Fibroblast of pulmonary artery (primary cell): ENCODE measurements at regions not wholly inside any gene's neighbourhood (a gene's known extent, or its start where the extent isn't known, plus 50 kb on each side); places are given as distances from the start of the nearest gene placed in this dataset.

Experiments
- DNase-seq: peaks from one replicate; pipeline ENCODE4 v3.0.0-alpha.2; 2010; ENCODE audit warnings: low read depth
- H3K4me3 ChIP-seq: replicated peaks from 2 replicates; pipeline ENCODE4 v1.5.1; 2011; ENCODE audit warnings: low read depth, mild to moderate bottlenecking, control low read depth, low read length, moderate library complexity
- TF ChIP-seq, protein P1 (sequence below): IDR thresholded peaks from 2 replicates; pipeline ENCODE4 v1.5.1; 2011; ENCODE audit warnings: mild to moderate bottlenecking, control low read depth, low read length, inconsistent platforms; ENCODE audit errors: missing control alignments

DNA sequence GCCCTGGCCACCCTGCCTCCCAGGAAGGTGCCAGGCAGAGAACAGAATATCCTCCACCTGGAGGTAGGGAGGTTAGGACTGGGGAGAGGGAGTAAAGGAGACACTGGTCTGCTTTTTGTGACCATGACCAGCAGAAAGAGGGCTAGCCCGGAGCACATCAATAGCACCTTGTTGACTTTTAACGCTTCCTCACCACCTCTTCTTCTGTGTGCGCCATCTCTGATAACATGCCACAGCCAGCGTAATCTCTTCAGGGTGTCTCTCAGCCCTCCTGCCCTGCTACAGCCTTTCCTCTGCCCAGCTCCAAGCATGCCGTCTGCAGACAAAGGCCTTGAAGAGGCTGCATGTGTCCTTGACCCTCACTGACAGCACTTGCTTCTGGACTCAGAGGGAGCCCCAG is 50.9 kb upstream of the GJA5 start:
- DNase-seq, result no peak
- no peak overlapping the region for H3K4me3 ChIP-seq
- TF ChIP-seq, protein P1, sequence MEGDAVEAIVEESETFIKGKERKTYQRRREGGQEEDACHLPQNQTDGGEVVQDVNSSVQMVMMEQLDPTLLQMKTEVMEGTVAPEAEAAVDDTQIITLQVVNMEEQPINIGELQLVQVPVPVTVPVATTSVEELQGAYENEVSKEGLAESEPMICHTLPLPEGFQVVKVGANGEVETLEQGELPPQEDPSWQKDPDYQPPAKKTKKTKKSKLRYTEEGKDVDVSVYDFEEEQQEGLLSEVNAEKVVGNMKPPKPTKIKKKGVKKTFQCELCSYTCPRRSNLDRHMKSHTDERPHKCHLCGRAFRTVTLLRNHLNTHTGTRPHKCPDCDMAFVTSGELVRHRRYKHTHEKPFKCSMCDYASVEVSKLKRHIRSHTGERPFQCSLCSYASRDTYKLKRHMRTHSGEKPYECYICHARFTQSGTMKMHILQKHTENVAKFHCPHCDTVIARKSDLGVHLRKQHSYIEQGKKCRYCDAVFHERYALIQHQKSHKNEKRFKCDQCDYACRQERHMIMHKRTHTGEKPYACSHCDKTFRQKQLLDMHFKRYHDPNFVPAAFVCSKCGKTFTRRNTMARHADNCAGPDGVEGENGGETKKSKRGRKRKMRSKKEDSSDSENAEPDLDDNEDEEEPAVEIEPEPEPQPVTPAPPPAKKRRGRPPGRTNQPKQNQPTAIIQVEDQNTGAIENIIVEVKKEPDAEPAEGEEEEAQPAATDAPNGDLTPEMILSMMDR, result no peak

DNA sequence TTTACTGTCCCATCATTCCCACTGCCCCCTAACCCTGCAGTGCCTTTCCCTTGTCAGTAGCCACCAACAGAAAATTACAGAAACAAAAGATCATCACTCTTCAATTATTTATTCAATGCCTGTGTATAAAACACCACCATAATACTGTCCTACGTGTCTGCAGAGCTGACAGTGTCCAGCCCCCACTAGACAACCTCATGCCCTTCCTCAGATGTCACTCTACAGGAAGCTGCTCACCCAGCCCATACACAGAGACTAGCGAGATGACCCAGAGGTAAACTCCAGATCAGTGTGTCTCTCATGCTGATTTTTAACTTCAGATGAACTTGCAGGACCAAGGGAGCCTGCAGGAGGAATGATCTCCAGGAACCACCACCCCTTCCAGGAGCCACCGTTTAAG is 51.3 kb upstream of the GJA5 start:
- DNase-seq, result no peak
- TF ChIP-seq, protein P1, result no peak

DNA sequence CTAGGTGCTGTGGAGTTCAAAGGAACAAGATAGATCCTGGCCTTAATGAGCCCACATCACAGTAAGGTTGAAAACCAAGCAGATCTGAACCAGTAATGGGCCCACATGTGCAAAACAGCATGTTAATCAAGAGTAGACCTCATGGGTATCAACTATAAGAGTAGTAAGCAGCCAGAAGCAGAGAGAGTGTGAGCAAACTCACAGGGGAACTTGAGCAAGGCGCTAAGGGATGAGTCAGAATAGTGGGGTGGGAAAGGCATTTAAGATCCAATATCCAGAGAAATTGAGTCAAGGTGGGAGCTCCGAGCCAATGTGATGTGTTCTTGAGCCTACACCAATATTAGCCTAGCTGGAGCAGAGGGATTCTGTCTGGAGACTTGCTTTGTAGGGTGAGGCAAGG is 52.4 kb upstream of the GJA5 start:
- TF ChIP-seq, protein P1, result no peak
- DNase-seq, result peak; percentile 34
- no peak overlapping the region for H3K4me3 ChIP-seq

More for the DNA sequence above, 51.3 kb upstream of the GJA5 start:
- no peak overlapping the region for H3K4me3 ChIP-seq

DNA sequence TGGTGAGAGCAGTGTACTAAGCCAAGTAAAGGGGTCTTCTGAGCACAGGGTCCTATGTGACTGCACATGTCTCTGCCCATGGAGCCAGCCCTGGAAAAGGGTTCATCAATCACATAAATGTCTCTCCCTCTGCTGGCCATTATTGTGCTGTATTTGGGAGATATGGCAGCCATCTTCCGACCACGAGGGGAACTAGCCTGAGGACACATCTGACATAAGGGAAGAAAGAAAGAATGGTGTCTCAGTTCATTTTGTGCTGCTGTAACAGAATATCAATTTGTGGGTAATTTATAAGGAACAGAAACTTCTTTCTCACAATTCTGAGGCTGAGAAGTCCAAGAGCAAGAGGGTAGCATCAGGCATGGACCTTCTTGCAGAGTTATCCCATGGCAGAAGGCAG is 55.1 kb upstream of the GJA5 start:
- TF ChIP-seq, protein P1, result peak; percentile 14
- no peak overlapping the region for H3K4me3 ChIP-seq
- DNase-seq, result no peak

DNA sequence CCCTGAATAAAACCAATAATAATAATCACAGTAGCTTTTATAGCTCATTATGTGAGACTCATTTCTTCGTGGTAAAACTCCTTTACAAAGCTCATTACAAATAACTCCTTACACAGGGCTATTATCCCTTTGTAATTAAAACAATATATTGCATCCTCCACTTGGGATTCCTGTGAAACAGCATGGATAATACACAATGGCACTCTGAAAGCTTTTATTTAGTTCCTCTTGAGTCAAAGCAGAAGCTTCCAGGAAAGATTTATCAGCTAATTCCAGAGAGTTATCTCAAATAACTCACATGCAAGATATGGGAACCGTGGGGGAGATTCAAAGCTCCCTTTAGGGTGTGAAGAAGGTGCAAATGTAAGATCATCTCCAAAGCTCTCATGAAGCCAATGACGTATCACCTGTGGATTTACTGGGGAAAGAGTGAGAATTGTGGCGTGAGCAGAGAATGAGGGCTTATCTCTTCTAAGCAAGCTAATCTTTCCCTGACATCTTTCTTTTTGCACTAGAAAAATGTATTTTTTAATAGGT is 60.4 kb upstream of the GJA5 start:
- TF ChIP-seq, protein P1, result no peak
- no peak overlapping the region for H3K4me3 ChIP-seq
- no peak for DNase-seq

DNA sequence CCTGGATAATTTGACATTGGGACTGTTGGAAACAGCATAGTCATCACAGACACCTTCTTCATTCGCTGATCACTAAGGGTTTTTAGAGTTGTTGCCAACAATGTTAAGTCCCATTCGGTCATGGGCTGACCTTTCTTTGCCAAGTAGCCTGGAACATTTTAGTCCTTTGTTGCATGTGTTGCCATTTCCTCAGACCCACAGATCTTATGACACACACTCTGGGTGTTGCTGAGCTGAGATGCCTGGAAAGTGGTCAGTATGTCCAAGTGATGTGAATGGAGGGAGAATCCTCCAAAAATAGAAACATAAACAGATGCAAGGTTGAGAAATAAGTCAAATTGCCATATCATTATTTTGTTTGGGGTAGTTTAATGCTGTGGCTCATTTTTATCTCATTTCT is 61.5 kb upstream of the GJA5 start:
- DNase-seq, result peak; percentile 95
- TF ChIP-seq, protein P1, result no peak

DNA sequence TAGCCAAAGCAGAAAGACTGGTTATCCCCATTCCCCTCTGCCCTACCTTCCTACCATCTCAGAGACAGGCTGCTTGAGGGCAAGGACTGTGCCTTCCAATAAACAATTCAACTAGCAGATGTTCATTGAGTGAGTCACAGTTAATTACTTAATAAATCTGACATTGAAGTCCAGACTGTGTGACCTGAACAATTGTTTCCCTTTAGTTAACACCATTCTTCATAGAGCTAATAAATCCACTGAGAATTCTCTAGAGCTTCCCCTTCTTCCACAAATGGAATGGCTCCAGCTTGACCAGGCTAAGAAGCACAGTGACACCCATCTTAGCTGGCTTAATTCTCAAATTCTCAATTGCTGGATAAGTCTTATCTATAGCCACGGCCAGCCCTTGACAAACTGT is 61.9 kb upstream of the GJA5 start:
- no peak overlapping the region for H3K4me3 ChIP-seq
- TF ChIP-seq, protein P1, result no peak
- no peak for DNase-seq

More for the DNA sequence above, 61.5 kb upstream of the GJA5 start:
- no peak overlapping the region for H3K4me3 ChIP-seq
